ENCODE measurements at regions not wholly inside any gene's neighbourhood (a gene's known extent, or its start where the extent isn't known, plus 50 kb on each side); places are given as distances from the start of the nearest gene placed in this dataset.
"Not testable (repeated sequence)": the region's sequence is repeated elsewhere in the genome, so short reads cannot be mapped to it uniquely, and the experiment has no call there.

GRCh38 chr21:13854638-13855037 is 245.1 kb downstream of the POTED start:
- POLR2A ChIA-PET = no interaction called here

GRCh38 chr21:13850808-13851207 is 241.2 kb downstream of the POTED start:
- POLR2A ChIA-PET; H3K4me1 Mint-ChIP-seq; H3K9me3 Mint-ChIP-seq; ATAC-seq (ENCODE audit: low read depth); H3K27me3 Mint-ChIP-seq; DNase-seq; H3K4me3 Mint-ChIP-seq; H3K27ac Mint-ChIP-seq; H3K36me3 Mint-ChIP-seq: not testable (repeated sequence)

More at GRCh38 chr21:13854638-13855037, 245.1 kb downstream of the POTED start:
- Mint-ChIP-seq H3K27ac (no peak overlapping the region), H3K36me3 (no peaks in the 10 kb centered on the region), H3K27me3 (no peaks in the 10 kb centered on the region), H3K4me1 (no peaks in the 10 kb centered on the region), H3K9me3 (peaks cover 4% of the 10 kb centered on the region), H3K4me3 (no peak overlapping the region)
- no peak for ATAC-seq (ENCODE audit: low read depth)
- DNase-seq = no peak

- ATAC-seq (ENCODE audit: low read depth); POLR2A ChIA-PET; H3K4me1 Mint-ChIP-seq; H3K27ac Mint-ChIP-seq; H3K36me3 Mint-ChIP-seq; H3K4me3 Mint-ChIP-seq; H3K27me3 Mint-ChIP-seq; H3K9me3 Mint-ChIP-seq; DNase-seq: not testable (repeated sequence)
These were observed 239.9 kb downstream of the POTED start for GRCh38 chr21:13849489-13849888.

- H3K4me3 Mint-ChIP-seq; ATAC-seq (ENCODE audit: low read depth); POLR2A ChIA-PET; H3K9me3 Mint-ChIP-seq; DNase-seq; H3K27me3 Mint-ChIP-seq; H3K36me3 Mint-ChIP-seq; H3K27ac Mint-ChIP-seq; H3K4me1 Mint-ChIP-seq: not testable (repeated sequence)
These were observed 237.1 kb downstream of the POTED start for GRCh38 chr21:13846718-13847117.

- H3K9me3 Mint-ChIP-seq = not testable (repeated sequence)
These were observed 235.0 kb downstream of the POTED start for GRCh38 chr21:13844574-13844973.

GRCh38 chr21:13843081-13843480 is 233.5 kb downstream of the POTED start:
- H3K4me1 Mint-ChIP-seq; H3K9me3 Mint-ChIP-seq; H3K36me3 Mint-ChIP-seq; H3K27ac Mint-ChIP-seq; DNase-seq; H3K27me3 Mint-ChIP-seq; ATAC-seq (ENCODE audit: low read depth); POLR2A ChIA-PET; H3K4me3 Mint-ChIP-seq: not testable (repeated sequence)

More at GRCh38 chr21:13844574-13844973, 235.0 kb downstream of the POTED start:
- H3K27ac Mint-ChIP-seq; DNase-seq; H3K4me3 Mint-ChIP-seq; ATAC-seq (ENCODE audit: low read depth); H3K36me3 Mint-ChIP-seq; H3K4me1 Mint-ChIP-seq; POLR2A ChIA-PET; H3K27me3 Mint-ChIP-seq: not testable (repeated sequence)

- not testable (repeated sequence) for H3K27ac Mint-ChIP-seq
These were observed 218.1 kb downstream of the POTED start for GRCh38 chr21:13827666-13828065.

GRCh38 chr21:13827201-13827600 is 217.6 kb downstream of the POTED start:
- Mint-ChIP-seq H3K27ac (no peak overlapping the region), H3K27me3 (peaks cover 2% of the 10 kb centered on the region), H3K36me3 (no peaks in the 10 kb centered on the region), H3K9me3 (no peaks in the 10 kb centered on the region), H3K4me3 (no peak overlapping the region), H3K4me1 (no peaks in the 10 kb centered on the region)
- ATAC-seq (ENCODE audit: low read depth) (no peak), DNase-seq (no peak)
- POLR2A ChIA-PET = no interaction called here

More at GRCh38 chr21:13827666-13828065, 218.1 kb downstream of the POTED start:
- DNase-seq; H3K9me3 Mint-ChIP-seq; H3K4me1 Mint-ChIP-seq; H3K36me3 Mint-ChIP-seq; POLR2A ChIA-PET; ATAC-seq (ENCODE audit: low read depth); H3K27me3 Mint-ChIP-seq; H3K4me3 Mint-ChIP-seq: not testable (repeated sequence)

GRCh38 chr21:13826511-13826910 is 216.9 kb downstream of the POTED start:
- H3K36me3 Mint-ChIP-seq; H3K4me3 Mint-ChIP-seq; ATAC-seq (ENCODE audit: low read depth); H3K27ac Mint-ChIP-seq; H3K4me1 Mint-ChIP-seq; DNase-seq; H3K9me3 Mint-ChIP-seq; POLR2A ChIA-PET; H3K27me3 Mint-ChIP-seq: not testable (repeated sequence)

- H3K36me3 Mint-ChIP-seq; H3K4me3 Mint-ChIP-seq; H3K9me3 Mint-ChIP-seq; ATAC-seq (ENCODE audit: low read depth); H3K27ac Mint-ChIP-seq; H3K4me1 Mint-ChIP-seq; DNase-seq; H3K27me3 Mint-ChIP-seq; POLR2A ChIA-PET: not testable (repeated sequence)
These were observed 215.7 kb downstream of the POTED start for GRCh38 chr21:13825218-13825778.

DNA sequence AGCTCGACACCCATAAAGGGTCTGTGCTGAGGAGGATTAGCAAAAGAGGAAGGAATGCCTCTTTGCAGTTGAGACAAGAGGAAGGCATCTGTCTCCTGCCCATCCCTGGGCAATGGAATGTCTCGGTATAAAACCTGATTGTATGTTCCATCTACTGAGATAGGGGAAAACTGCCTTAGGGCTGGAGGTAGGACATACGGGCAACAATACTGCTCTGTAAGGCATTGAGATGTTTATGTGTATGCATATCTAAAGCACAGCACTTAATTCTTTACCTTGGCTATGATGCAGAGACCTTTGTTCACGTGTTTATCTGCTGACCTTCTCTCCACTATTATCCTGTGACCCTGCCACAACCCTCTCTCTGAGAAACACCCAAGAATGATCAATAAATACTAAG is 210.7 kb downstream of the POTED start:
- not testable (repeated sequence) for DNase-seq, H3K4me3 Mint-ChIP-seq

GRCh38 chr21:13812191-13812590 is 202.6 kb downstream of the POTED start:
- H3K9me3 Mint-ChIP-seq; ATAC-seq (ENCODE audit: low read depth); H3K36me3 Mint-ChIP-seq; H3K4me3 Mint-ChIP-seq; H3K4me1 Mint-ChIP-seq; H3K27me3 Mint-ChIP-seq; H3K27ac Mint-ChIP-seq; DNase-seq; POLR2A ChIA-PET: not testable (repeated sequence)

More for the DNA sequence above, 210.7 kb downstream of the POTED start:
- POLR2A ChIA-PET; H3K36me3 Mint-ChIP-seq; H3K27me3 Mint-ChIP-seq; H3K9me3 Mint-ChIP-seq; H3K4me1 Mint-ChIP-seq; ATAC-seq (ENCODE audit: low read depth); H3K27ac Mint-ChIP-seq: not testable (repeated sequence)

DNA sequence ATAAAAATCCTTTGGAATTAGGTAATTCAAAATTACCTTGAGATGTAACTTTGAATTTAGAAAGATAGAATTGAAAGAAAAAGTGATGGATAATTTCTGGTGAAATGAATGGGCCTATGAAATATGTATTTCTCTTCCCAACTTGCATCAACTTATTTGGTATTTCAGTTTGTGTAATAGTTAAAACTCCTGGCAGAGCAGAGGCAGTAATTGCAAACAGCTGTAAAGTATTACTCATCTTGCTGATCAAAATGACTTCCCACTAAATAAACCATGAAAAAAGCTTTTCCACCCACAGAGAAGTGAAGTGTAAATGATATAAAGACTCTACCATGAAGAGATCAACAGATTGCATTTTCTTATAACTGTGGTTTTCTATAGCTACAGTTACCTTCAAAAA is 201.0 kb downstream of the POTED start:
- DNase-seq; H3K9me3 Mint-ChIP-seq; POLR2A ChIA-PET; ATAC-seq (ENCODE audit: low read depth); H3K4me1 Mint-ChIP-seq; H3K4me3 Mint-ChIP-seq; H3K27ac Mint-ChIP-seq; H3K36me3 Mint-ChIP-seq; H3K27me3 Mint-ChIP-seq: not testable (repeated sequence)

DNA sequence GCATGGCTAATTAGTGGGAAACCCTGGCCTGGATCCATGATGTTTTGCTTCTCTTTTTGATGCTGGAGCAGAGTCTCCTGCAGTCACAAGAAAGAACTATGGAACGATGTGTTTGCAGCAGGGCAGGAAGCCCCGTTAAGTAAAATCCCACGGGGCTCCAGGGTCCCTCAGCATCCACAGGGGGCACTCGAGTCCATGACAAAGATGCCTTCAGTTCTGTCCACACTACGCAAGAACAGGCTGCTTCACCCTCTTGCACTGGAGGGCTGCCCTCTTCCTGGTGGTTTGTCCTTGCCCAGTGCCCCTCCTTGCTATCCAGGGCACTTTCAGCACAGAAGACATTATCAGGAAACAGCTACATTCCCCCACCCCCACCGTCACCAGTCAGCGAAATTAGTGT is 196.9 kb downstream of the POTED start:
- H3K4me3 Mint-ChIP-seq; H3K27ac Mint-ChIP-seq; H3K4me1 Mint-ChIP-seq; H3K36me3 Mint-ChIP-seq; H3K9me3 Mint-ChIP-seq; H3K27me3 Mint-ChIP-seq; ATAC-seq (ENCODE audit: low read depth); POLR2A ChIA-PET; DNase-seq: not testable (repeated sequence)

DNA sequence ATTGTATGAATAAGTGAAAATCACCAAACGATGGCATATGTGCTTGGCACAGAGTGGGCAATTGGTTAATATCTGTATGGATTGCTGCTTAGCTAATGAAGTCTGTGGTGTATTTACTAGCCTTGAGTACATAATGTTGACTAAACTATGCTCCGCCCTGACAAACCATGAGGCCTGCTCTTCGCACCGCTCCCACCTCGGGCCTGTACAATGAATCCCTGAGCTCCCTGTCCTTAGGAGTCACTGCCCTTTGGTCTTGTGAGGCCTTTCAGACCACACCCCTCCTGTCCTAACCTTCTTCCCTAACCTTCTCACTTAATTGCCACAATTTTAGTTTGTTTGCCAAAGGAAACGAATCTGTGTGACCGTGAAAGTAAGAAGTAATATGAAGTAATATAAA is 193.2 kb downstream of the POTED start:
- H3K4me1 Mint-ChIP-seq = not testable (repeated sequence)

More for the DNA sequence above, 193.2 kb downstream of the POTED start:
- H3K4me3 Mint-ChIP-seq; ATAC-seq (ENCODE audit: low read depth); H3K27ac Mint-ChIP-seq; H3K36me3 Mint-ChIP-seq; H3K27me3 Mint-ChIP-seq; POLR2A ChIA-PET; H3K9me3 Mint-ChIP-seq; DNase-seq: not testable (repeated sequence)

Data from activated naive CD8-positive, alpha-beta T cell treated with anti-CD3 and anti-CD28 coated beads, Interleukin-2, amount 10 ng/mL, durations not matched to agents 7 days and 5 days (primary cell).